ENCODE measurements at regions not wholly inside any gene's neighbourhood (a gene's known extent, or its start where the extent isn't known, plus 50 kb on each side); places are given as distances from the start of the nearest gene placed in this dataset.
"Not testable (repeated sequence)": the region's sequence is repeated elsewhere in the genome, so short reads cannot be mapped to it uniquely, and the experiment has no call there.

DNA sequence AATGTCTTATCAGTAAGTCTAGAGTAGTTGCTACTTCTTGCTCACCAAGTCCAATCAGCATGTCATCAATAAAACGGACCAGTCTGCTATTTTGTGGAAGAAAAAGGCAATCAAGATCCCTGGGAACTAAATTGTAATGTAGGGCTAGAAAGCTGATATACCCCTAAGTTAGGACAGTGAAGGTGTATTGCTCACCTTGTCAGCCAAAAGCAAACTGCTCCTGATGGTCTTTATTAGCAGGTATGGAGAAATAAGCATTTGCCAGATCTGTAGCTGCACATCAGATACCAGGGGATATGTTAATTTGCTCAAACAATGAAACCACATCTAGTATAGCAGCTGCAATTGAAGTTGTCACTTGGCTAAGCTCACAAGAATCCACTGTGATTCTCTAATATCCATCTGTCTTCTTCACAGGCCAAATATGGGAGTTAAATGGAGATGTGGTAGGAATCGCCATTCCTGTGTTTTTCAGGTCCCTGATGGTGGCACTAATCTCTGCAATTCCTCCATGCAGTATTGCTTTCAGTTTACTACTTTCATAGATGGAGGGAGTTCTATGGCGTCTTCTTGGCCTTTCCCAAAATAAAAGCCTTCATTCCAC lies 75.0 kb downstream of the TMEM237 start:
- no peak for DNase-seq

DNA sequence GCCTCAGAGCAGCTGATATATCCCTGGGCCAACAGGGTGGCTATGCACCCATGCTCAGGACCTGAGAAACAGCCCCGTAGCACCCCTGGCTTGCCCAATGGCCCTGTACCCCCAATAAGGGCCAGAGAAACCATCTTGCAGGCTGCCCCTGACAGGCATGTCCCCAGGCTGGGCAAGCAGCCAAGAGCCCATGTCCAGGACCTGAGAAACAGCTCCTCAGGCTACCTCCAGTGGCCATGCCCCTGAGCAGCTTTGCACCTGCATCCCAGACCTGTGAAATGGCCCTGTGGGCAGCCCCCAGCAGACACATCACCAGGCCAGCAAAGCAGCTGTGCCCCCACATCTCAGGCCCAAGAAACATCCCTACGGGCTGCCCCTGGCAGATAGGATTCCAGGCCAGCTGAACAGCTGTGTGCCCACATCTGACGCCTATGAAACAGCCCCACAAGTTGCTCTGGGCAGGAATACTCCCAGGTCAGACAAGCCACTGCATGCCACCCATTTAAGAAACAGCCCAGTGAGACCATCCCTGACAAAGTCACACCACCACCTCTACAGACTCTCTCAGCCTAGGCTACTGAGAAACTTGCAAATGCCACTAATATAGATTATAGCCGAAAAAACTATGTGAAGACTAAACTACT lies 84.1 kb downstream of the TMEM237 start:
- no peak for DNase-seq

DNA sequence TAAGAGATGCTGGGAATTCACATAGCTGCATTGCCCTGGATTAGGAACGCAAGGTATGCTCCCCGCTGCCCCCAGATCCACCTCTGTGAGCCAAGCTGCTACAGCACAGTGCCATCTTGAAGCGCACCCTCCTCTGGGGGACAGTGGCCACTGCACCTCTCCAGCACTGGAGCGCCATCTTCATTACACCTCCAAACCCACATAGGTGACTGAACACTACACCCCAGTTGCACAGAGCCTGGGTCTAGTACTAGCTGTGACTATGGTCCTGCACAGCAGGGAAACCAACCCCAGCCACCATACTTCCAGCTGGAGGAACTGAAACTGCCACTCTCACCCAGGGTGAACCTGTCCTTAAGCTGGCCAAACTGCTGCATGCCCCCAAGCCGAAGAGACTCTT lies 84.6 kb downstream of the TMEM237 start:
- no peak for DNase-seq

DNA sequence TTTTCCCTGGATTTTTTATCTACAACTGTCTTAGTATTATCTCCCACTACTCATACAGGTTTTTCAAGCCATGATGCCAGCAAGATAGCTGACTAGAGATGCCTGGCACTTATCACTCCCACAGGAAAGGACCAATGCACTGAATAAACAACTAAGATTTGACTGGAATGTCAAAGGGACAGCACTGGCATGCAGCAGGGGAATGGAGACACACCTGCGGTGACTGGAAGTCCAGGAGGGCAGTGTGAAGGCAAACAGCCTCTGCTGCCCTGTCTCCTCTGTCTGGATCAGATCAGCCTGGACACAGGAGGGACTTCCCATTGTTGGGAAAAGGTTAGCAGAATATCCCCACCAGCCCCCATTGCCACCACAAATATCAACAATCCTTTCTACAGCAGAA lies 85.1 kb downstream of the TMEM237 start:
- DNase-seq: no peak

DNA sequence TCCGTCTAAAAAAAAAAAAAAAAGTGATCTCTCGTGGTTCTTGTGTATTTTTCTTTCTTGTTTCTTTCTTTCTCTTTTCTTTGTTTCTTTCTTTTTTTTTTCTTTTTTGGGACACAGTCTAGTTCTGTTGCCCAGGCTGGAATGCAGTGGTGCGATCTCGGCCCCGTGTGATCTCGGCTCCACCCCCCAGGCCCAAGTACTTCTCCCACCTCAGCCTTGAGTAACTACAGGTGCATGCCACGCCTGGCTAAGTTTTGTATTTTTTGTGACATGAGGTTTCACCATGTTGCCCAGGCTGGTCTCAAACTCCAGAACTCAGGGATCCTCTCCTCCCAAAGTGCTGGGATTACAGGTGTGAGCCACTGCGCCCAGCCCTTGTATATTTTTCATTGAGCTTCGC lies 91.4 kb downstream of the TMEM237 start:
- DNase-seq: no peak

DNA sequence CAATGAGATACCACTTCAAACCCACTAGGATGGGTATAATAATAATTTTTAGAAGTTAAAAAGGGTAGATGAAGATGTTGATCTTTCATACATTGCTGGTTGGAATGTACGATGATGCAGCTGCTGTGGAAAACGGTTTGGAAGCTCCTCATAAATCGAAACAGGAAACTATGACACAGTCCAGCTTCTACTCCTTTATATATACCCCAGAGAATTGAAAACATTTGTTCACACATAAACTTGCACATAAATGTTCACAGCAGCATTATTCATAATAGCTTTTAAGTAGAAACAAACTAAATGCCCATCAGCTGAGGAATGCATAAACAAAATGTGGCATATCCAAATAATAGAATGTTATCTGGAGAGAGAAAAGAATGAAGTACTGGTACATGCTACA lies 95.0 kb downstream of the STRADB start:
- DNase-seq: no peak

DNA sequence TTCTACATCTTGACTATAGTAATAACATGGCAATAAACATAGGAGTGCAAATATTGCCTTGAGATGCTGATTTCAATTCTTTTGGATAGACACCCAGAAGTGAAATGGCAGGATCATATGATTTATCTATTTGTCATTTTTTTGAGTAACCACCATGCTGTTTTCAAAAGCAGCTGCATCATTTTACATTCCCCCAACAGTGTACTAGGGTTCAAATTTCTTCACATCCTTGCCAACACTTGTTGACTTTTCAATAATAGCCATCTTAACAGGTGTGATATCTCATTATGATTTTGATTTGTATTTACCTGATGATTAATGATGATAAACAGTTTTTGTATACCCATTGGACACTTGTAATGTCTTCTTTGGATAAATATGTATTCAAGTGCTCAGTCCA lies 90.8 kb downstream of the STRADB start:
- DNase-seq: peak in 1 of 3 experiments; percentile 25

DNA sequence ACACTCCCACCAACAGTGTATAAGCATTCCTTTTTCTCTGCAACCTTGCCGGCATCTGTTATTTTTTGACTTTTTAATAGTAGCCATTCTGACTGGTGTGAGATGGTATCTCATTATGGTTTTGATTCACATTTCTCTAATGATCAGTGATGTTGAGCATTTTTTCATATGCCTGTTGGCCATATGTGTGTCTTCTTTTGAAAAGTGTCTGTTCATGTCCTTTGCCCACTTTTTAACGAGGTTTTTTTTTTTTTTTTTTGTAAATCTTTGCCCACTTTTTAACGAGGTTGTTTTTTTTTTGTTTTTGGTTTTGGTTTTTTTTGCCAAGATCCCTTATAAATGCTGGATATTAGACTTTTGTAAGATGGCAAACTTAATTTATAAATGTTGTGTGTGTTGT lies 87.7 kb downstream of the STRADB start:
- DNase-seq: not testable (repeated sequence)

DNA sequence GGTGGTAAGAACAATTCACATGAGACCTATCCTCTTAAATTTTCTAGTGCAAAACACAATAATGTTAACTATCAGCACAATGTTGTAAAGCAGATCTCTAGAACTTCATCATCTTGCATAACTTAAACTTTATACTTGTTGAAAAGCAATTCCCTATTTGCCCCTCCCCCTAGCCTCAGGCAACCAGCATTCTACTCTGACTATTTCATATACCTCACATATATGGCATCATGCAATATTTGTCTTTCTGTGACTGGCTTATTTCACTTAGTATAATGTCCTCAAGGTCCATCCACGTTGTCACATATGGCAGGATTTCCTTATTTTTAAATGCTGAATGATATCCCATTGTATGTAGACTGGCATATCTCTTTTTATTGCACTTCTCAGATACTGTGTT lies 86.5 kb downstream of the STRADB start:
- no peak for DNase-seq

DNA sequence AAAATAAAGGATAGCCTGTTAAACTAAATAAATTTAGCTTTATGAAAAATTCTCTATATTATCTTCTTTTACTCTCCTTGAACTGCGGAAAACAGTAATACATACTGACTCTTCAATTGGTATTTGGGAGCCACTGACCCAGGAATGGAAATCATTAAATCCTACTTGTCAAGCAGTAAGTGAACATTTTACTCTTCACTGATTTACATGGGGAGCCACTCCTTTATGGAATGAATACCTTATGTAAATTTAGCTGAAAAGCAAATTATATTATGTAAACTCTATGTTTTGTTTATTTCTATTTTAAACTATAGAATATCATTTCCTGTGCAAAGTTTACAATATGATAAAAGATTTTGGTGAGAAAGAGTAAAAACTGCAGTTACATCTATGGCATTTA lies 85.2 kb downstream of the STRADB start:
- DNase-seq: no peak

DNA sequence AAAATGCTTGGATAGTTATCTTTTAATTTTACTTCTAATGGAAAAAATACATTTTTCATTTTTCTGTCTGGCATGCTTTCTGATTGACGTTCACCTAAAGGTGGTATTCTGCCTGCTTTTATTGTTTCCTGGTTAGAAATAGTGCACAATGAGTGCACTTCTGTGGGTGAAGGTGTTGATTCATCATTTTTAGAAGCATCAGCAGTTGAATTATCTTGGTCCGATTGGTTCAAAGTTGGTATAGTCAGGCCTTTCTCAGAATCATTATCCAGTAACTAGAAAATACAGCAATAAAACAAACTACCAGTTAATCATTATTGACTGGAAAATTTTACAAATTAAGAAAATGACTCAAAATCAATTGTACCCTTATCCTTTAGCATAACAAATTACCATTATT lies 84.5 kb downstream of the STRADB start:
- no peak for DNase-seq

DNA sequence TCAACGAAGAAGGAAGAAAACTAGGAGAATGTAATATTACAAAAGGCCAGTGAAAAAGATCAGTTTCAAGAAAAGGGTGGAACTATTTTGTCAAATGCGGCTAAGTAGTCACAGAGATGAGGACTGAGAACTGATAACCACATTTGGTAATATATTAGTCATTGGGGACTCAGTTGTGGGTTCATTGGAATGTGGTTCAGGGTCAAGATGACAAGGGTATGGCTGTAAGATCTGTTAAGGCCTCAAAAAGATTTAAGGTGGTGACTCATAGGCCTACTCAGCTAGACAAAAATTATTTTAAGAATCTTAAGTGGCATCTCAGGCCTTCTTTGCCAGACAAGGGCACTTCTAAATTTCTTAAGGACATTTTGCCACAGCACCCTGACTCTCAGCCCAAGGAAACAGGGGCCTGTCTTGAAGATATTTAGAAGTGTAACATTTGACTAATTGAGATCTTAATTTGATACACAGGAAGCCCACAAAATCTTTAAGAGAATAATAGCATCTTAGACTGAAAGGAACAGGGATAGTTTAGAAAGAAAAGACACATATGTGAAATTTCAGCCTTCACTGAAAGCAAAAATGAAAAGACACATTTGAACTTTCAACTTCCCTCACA lies 81.3 kb downstream of the STRADB start:
- no peak for DNase-seq

Data from NCI-H1417 (cell line).